ENCODE measurements at regions not wholly inside any gene's neighbourhood (a gene's known extent, or its start where the extent isn't known, plus 50 kb on each side); places are given as distances from the start of the nearest gene placed in this dataset.

GRCh38 chr16:48811478-48811877 lies 201.5 kb upstream of the N4BP1 start:
- H3K27me3 ChIP-seq (ENCODE audit: insufficient read depth) = peaks cover 8% of the 10 kb centered on the region
- no peak overlapping the region for H3K4me3 ChIP-seq (ENCODE audit: low read depth in 2 of 2, low read length in 1 of 2)
- H3K9me2 ChIP-seq = no peaks in the 10 kb centered on the region
- no peak overlapping the region for H3K4me2 ChIP-seq
- no peaks in the 10 kb centered on the region for H3K79me2 ChIP-seq (ENCODE audit: insufficient read depth)
- no peak overlapping the region for H2AFZ ChIP-seq (ENCODE audit: low read depth)
- WGBS (ENCODE audit: low lambda C conversion rate) = 32% methylated on average over 11 of the region's 11 CpGs
- CTCF ChIA-PET = no interaction called here
- POLR2A ChIA-PET = no interaction called here
- H4K20me1 ChIP-seq (ENCODE audit: insufficient read depth) = no peaks in the 10 kb centered on the region
- no peak overlapping the region for H3K9ac ChIP-seq
- H3K9me3 ChIP-seq = no peaks in the 10 kb centered on the region
- H3K36me3 ChIP-seq (replicated peaks in 1 of 2; ENCODE audit: control insufficient read depth in 1 of 2, insufficient read depth in 2 of 2, low read length in 1 of 2) = no peaks in the 10 kb centered on the region
- no peaks in the 10 kb centered on the region for H3F3A ChIP-seq (replicated peaks; ENCODE audit: insufficient read depth)
- peaks cover 0 to 3% of the 10 kb centered on the region in 2 experiments; a peak in 1 of 4 replicates for H3K4me1 ChIP-seq (ENCODE audit: control insufficient read depth in 1 of 2, insufficient read depth in 2 of 2, low read depth in 1 of 2, low read length in 1 of 2)
- DNase-seq = no peak
- no peak for TF ChIP-seq TCF12 (IDR thresholded peaks at IDR 0.05)
- no peak for TF ChIP-seq RAD21 (IDR thresholded peaks at IDR 0.05; ENCODE audit: low read length)
- TF ChIP-seq JUND (IDR thresholded peaks at IDR 0.05) = no peak
- TF ChIP-seq RCOR1 (IDR thresholded peaks at IDR 0.05; ENCODE audit: low read length) = no peak
- TF ChIP-seq PBX3 (IDR thresholded peaks at IDR 0.05) = no peak
- no peak for TF ChIP-seq RXRA (IDR thresholded peaks at IDR 0.05; ENCODE audit: borderline replicate concordance, low read depth)
- no peak for TF ChIP-seq ELF1 (IDR thresholded peaks at IDR 0.05)
- TF ChIP-seq SMC3 (IDR thresholded peaks at IDR 0.05; ENCODE audit: low read depth, low read length) = no peak
- TF ChIP-seq MAX (IDR thresholded peaks at IDR 0.05; ENCODE audit: low read depth) = no peak
- no peak for TF ChIP-seq NFIC (IDR thresholded peaks at IDR 0.05; ENCODE audit: borderline replicate concordance)
- no peak for TF ChIP-seq CHD2 (IDR thresholded peaks at IDR 0.05; ENCODE audit: low read length, partially characterized antibody)
- TF ChIP-seq, protein P1, sequence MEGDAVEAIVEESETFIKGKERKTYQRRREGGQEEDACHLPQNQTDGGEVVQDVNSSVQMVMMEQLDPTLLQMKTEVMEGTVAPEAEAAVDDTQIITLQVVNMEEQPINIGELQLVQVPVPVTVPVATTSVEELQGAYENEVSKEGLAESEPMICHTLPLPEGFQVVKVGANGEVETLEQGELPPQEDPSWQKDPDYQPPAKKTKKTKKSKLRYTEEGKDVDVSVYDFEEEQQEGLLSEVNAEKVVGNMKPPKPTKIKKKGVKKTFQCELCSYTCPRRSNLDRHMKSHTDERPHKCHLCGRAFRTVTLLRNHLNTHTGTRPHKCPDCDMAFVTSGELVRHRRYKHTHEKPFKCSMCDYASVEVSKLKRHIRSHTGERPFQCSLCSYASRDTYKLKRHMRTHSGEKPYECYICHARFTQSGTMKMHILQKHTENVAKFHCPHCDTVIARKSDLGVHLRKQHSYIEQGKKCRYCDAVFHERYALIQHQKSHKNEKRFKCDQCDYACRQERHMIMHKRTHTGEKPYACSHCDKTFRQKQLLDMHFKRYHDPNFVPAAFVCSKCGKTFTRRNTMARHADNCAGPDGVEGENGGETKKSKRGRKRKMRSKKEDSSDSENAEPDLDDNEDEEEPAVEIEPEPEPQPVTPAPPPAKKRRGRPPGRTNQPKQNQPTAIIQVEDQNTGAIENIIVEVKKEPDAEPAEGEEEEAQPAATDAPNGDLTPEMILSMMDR (IDR thresholded peaks at IDR 0.05) = no peak
- no peak for TF ChIP-seq FOSL2 (IDR thresholded peaks at IDR 0.05; ENCODE audit: borderline replicate concordance, low read depth)
- no peak for TF ChIP-seq GATA2 (CRISPR knock-in tag; IDR thresholded peaks at IDR 0.05)
- TF ChIP-seq POLR2AphosphoS5 (IDR thresholded peaks at IDR 0.05; ENCODE audit: low read depth, low read length) = no peak
- TF ChIP-seq FOXM1 (IDR thresholded peaks at IDR 0.05; ENCODE audit: low read depth) = no peak
- TF ChIP-seq GABPA (IDR thresholded peaks at IDR 0.05; ENCODE audit: low read depth) = no peak
- no peak overlapping the region for H3K27ac ChIP-seq (ENCODE audit: low read depth in 2 of 2, low read length in 1 of 2)

GRCh38 chr16:48810803-48811453 lies 200.9 kb upstream of the N4BP1 start:
- Histone ChIP-seq H3K36me3 (replicated peaks in 1 of 2; ENCODE audit: control insufficient read depth in 1 of 2, insufficient read depth in 2 of 2, low read length in 1 of 2) (no peaks in the 10 kb centered on the region), H3K9ac (no peak overlapping the region), H4K20me1 (ENCODE audit: insufficient read depth) (no peaks in the 10 kb centered on the region), H3K9me2 (no peaks in the 10 kb centered on the region), H3F3A (replicated peaks; ENCODE audit: insufficient read depth) (no peaks in the 10 kb centered on the region), H3K4me2 (no peak overlapping the region), H3K79me2 (ENCODE audit: insufficient read depth) (no peaks in the 10 kb centered on the region), H3K9me3 (no peaks in the 10 kb centered on the region), H3K27ac (ENCODE audit: low read depth in 2 of 2, low read length in 1 of 2) (no peak overlapping the region), H3K4me3 (ENCODE audit: low read depth in 2 of 2, low read length in 1 of 2) (no peak overlapping the region; a peak in 1 of 4 replicates), H3K27me3 (ENCODE audit: insufficient read depth) (peaks cover 8% of the 10 kb centered on the region), H2AFZ (ENCODE audit: low read depth) (no peak overlapping the region), H3K4me1 (ENCODE audit: control insufficient read depth in 1 of 2, insufficient read depth in 2 of 2, low read depth in 1 of 2, low read length in 1 of 2) (peaks cover 0 to 3% of the 10 kb centered on the region in 2 experiments; a peak in 1 of 4 replicates)
- TF ChIP-seq USF1 (IDR thresholded peaks at IDR 0.05; ENCODE audit: borderline replicate concordance, low read depth) (no peak), MAX (IDR thresholded peaks at IDR 0.05; ENCODE audit: low read depth) (no peak), RAD21 (IDR thresholded peaks at IDR 0.05; ENCODE audit: low read length) (no peak), GABPA (IDR thresholded peaks at IDR 0.05; ENCODE audit: low read depth) (no peak), FOXJ3 (CRISPR knock-in tag; IDR thresholded peaks at IDR 0.05) (no peak), RFX5 (IDR thresholded peaks at IDR 0.05; ENCODE audit: low read length) (no peak), TEAD4 (IDR thresholded peaks at IDR 0.05; ENCODE audit: borderline replicate concordance, insufficient read depth) (no peak)
- TF ChIP-seq, protein P2, sequence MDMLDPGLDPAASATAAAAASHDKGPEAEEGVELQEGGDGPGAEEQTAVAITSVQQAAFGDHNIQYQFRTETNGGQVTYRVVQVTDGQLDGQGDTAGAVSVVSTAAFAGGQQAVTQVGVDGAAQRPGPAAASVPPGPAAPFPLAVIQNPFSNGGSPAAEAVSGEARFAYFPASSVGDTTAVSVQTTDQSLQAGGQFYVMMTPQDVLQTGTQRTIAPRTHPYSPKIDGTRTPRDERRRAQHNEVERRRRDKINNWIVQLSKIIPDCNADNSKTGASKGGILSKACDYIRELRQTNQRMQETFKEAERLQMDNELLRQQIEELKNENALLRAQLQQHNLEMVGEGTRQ (IDR thresholded peaks at IDR 0.05; ENCODE audit: borderline replicate concordance, low read depth, low read length) = no peak
- 29% methylated on average over 12 of the region's 70 CpGs for WGBS (ENCODE audit: low lambda C conversion rate)
- CTCF ChIA-PET = interaction anchor here (0.6 kb wide), 1 partner anchor 36 kb away, joined by 5 read pairs; no protein-coding TSS in a partner anchor
- POLR2A ChIA-PET = no interaction called here
- peak; percentile 55 for DNase-seq
